HG03139 (cell line): ENCODE measurements at regions not wholly inside any gene's neighbourhood (a gene's known extent, or its start where the extent isn't known, plus 50 kb on each side); places are given as distances from the start of the nearest gene placed in this dataset.

Source experiments
- ATAC-seq: cut with Tn5 transposase; IDR thresholded peaks from one replicate; pipeline ENCODE4 v1.9.1; 2021; ENCODE audit not compliant: unreplicated experiment

- ATAC-seq: no peak
Measured at GRCh38 chr6:77979204-77979603, 326.4 kb downstream of the MEI4 start.

- no peak for ATAC-seq
Measured at GRCh38 chr6:77986380-77987034, 333.7 kb downstream of the MEI4 start.

- no peak for ATAC-seq
Measured at GRCh38 chr6:77987035-77987384, 334.2 kb downstream of the MEI4 start.

- ATAC-seq: no peak
Measured at GRCh38 chr6:78010130-78010529, 357.3 kb downstream of the MEI4 start.

GRCh38 chr6:78020586-78020985, 367.7 kb downstream of the MEI4 start:
- no peak for ATAC-seq

- no peak for ATAC-seq
Measured at GRCh38 chr6:78025502-78025901, 372.7 kb downstream of the MEI4 start.

GRCh38 chr6:78031228-78031627, 378.4 kb downstream of the MEI4 start:
- no peak for ATAC-seq

- ATAC-seq: no peak
Measured at GRCh38 chr6:78059171-78059570, 406.3 kb downstream of the MEI4 start.

- ATAC-seq: no peak
Measured at GRCh38 chr6:78062993-78063392, 410.2 kb downstream of the MEI4 start.

- ATAC-seq: no peak
Measured at GRCh38 chr6:78076371-78076770, 423.5 kb downstream of the MEI4 start.

GRCh38 chr6:78089531-78089930, 436.7 kb downstream of the MEI4 start:
- ATAC-seq: no peak

- no peak for ATAC-seq
Measured at GRCh38 chr6:78093906-78094305, 441.1 kb downstream of the MEI4 start.

- ATAC-seq: no peak
Measured at GRCh38 chr6:78101387-78101786, 448.5 kb downstream of the MEI4 start.

GRCh38 chr6:78110641-78111040, 457.8 kb downstream of the MEI4 start:
- ATAC-seq: no peak

- no peak for ATAC-seq
Measured at GRCh38 chr6:78117966-78118365, 465.1 kb downstream of the MEI4 start.

- ATAC-seq: no peak
Measured at GRCh38 chr6:78131521-78131920, 478.7 kb downstream of the MEI4 start.

GRCh38 chr6:78132671-78133410, 480.0 kb downstream of the MEI4 start:
- no peak for ATAC-seq

- no peak for ATAC-seq
Measured at GRCh38 chr6:78150425-78150824, 497.6 kb downstream of the MEI4 start.

GRCh38 chr6:78153976-78154375, 501.1 kb downstream of the MEI4 start:
- no peak for ATAC-seq

- no peak for ATAC-seq
Measured at GRCh38 chr6:78157606-78158005, 504.8 kb downstream of the MEI4 start.

- no peak for ATAC-seq
Measured at GRCh38 chr6:78188891-78189290, 536.1 kb downstream of the MEI4 start.

- ATAC-seq: no peak
Measured at GRCh38 chr6:78192057-78192456, 539.2 kb downstream of the MEI4 start.

- no peak for ATAC-seq
Measured at GRCh38 chr6:78199044-78199443, 546.2 kb downstream of the MEI4 start.
